Ovary (tissue), 7 donors: ENCODE measurements at regions not wholly inside any gene's neighbourhood (a gene's known extent, or its start where the extent isn't known, plus 50 kb on each side); places are given as distances from the start of the nearest gene placed in this dataset.

ENCODE experiments used
- DNase-seq, 5 donors: peaks; one replicate each; pipeline ENCODE4 v3.0.0-alpha.2; 2019 to 2020
- H3K27ac ChIP-seq, 2 donors: fragments of 200-600 bp; one replicate each; pipeline versions ENCODE4 v1.5.1 to v1.8.0; 2019 to 2022
- H3K27me3 ChIP-seq: fragments of 200-600 bp; one replicate; pipeline ENCODE4 v1.8.0; 2022
- H3K36me3 ChIP-seq: fragments of 200-600 bp; sonication (generic); one replicate; pipeline ENCODE4 v1.5.1; 2019
- H3K4me1 ChIP-seq: one replicate; pipeline ENCODE4 v1.8.1; 2013; ENCODE audit warnings: mild to moderate bottlenecking, moderate library complexity; ENCODE audit not compliant: insufficient read depth
- H3K4me3 ChIP-seq: fragments of 200-600 bp; sonication (generic); one replicate; pipeline ENCODE4 v1.5.1; 2017
- H3K9me3 ChIP-seq, 2 donors: fragments of 200-600 bp in 1 of 2; sonication (generic) in 1 of 2; one replicate each; pipeline versions ENCODE4 v1.5.1 to v1.8.1; 2013 to 2019; ENCODE audit warnings: mild to moderate bottlenecking in 1 of 2, moderate library complexity in 1 of 2
- EP300 ChIP-seq: sonication (generic); formaldehyde crosslinking; IDR thresholded peaks from one replicate; pipeline ENCODE4 v1.6.1; 2017; ENCODE audit warnings: antibody characterized with exemption
- POLR2A ChIP-seq: fragments of 450-650 bp; IDR thresholded peaks from one replicate; pipeline ENCODE4 v1.6.1; 2017; ENCODE audit warnings: antibody characterized with exemption, mild to moderate bottlenecking, moderate library complexity
- WGBS, 3 donors: extraction: QIAGEN DNeasy Blood & Tissue Kit in 1 of 3; methylation state at CpG; one replicate each; pipeline versions ENCODE4 v1.1.5 to v1.1.7; 2013 to 2017; 5-methylcytosine and 5-hydroxymethylcytosine counted together
- intact Hi-C, 4 donors: fragments of 100-400 bp; cut with DNase I; formaldehyde crosslinking; loops; one replicate each; pipeline versions ENCODE4 v1.11.0 to v1.15.1; 2022 to 2023
- TF ChIP-seq, protein P1 (sequence below), 3 donors: fragments of 450-650 bp in 2 of 3; fragments of 200-600 bp in 1 of 3; IDR thresholded peaks; one replicate each; pipeline versions ENCODE4 v1.5.1 to v1.8.0; 2016 to 2022; ENCODE audit warnings: antibody characterized with exemption in 3 of 3, mild to moderate bottlenecking in 1 of 3
- donor health status: DM: no; HTN: no; CAD: no; lungs with moderate emphysema.
- donor health status: DM: no; HTN: no; CAD: no.
- donor health status: Bipolar disorder and iron deficiency.
- donor health status: DM: no; HTN: no; CAD: no.
- donor health status: DM: yes; HTN: yes; CAD: no.

- Histone ChIP-seq H3K27me3 (no peaks in the 10 kb centered on the region), H3K36me3 (no peaks in the 10 kb centered on the region), H3K4me3 (no peak overlapping the region), H3K4me1 (peaks cover 3% of the 10 kb centered on the region), H3K27ac (no peak overlapping the region), H3K9me3 (no peaks in the 10 kb centered on the region)
- 78 to 88% (median 84%) methylated on average over 13 of the region's 13 CpGs for WGBS, 3 donors
- TF ChIP-seq, protein P1, sequence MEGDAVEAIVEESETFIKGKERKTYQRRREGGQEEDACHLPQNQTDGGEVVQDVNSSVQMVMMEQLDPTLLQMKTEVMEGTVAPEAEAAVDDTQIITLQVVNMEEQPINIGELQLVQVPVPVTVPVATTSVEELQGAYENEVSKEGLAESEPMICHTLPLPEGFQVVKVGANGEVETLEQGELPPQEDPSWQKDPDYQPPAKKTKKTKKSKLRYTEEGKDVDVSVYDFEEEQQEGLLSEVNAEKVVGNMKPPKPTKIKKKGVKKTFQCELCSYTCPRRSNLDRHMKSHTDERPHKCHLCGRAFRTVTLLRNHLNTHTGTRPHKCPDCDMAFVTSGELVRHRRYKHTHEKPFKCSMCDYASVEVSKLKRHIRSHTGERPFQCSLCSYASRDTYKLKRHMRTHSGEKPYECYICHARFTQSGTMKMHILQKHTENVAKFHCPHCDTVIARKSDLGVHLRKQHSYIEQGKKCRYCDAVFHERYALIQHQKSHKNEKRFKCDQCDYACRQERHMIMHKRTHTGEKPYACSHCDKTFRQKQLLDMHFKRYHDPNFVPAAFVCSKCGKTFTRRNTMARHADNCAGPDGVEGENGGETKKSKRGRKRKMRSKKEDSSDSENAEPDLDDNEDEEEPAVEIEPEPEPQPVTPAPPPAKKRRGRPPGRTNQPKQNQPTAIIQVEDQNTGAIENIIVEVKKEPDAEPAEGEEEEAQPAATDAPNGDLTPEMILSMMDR (IDR thresholded peaks at IDR 0.05): no peak
- TF ChIP-seq EP300 (no peak), POLR2A (no peak)
- DNase-seq: no peak
- intact Hi-C loops: no loop called here
Measured at GRCh38 chr14:61602003-61602732, 93.1 kb upstream of the HIF1A start.

- no peak overlapping the region for H3K4me3 ChIP-seq
- no peaks in the 10 kb centered on the region for H3K27me3 ChIP-seq
- no peak overlapping the region for H3K27ac ChIP-seq
- H3K4me1 ChIP-seq: peaks cover 3% of the 10 kb centered on the region
- no peaks in the 10 kb centered on the region for H3K36me3 ChIP-seq
- intact Hi-C loops: no loop called here
- no peaks in the 10 kb centered on the region for H3K9me3 ChIP-seq
- no peak for DNase-seq
- TF ChIP-seq EP300 (no peak), POLR2A (no peak)
- TF ChIP-seq, protein P1 (IDR thresholded peaks at IDR 0.05): no peak
- WGBS, 3 donors: 83 to 92% (median 86%) methylated on average over 1 of the region's 1 CpG
Measured at GRCh38 chr14:61602733-61603077, 92.6 kb upstream of the HIF1A start.

- no peak for DNase-seq
- Histone ChIP-seq H3K36me3 (no peaks in the 10 kb centered on the region), H3K4me3 (no peak overlapping the region), H3K27ac (no peak overlapping the region), H3K9me3 (no peaks in the 10 kb centered on the region), H3K4me1 (peaks cover 3% of the 10 kb centered on the region), H3K27me3 (no peaks in the 10 kb centered on the region)
- intact Hi-C loops: no loop called here
- no peak for TF ChIP-seq POLR2A
- TF ChIP-seq EP300: no peak
- TF ChIP-seq, protein P1 (IDR thresholded peaks at IDR 0.05): no peak
- 87 to 91% (median 91%) methylated on average over 4 of the region's 4 CpGs for WGBS, 3 donors
Measured at GRCh38 chr14:61603736-61604135, 91.6 kb upstream of the HIF1A start.

DNA sequence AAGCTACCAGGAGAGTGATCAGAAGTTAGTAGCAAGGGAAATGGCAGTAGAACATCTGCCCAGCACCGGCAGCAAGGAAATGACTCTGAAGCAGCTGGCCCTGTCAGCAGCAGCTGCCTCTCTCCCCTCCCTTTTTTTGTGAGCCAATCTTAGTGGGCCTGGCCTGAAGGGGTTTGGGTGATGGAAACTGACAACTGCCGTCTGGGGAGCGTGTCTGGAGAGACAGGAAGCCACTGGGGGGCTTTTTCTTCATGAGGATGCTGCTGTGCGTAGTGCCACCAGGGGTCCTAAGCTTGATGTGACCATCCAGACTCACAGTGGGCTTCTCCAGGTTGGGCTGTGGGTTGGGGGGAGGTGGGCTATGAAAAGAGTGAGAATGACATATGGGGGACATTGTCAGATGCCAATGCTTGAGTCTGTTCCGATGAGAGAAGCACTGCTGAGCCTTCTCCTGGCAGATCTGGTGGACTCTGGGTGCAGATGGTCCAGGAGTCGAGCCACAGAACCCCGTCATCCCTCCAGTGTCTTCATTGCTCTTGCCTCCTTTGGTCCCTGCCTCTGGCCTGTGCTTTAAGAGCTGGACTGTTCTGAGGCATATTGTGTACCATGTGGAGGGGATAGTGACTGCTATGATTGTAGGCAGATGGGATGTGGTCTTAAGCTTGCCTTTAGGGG lies 87.6 kb upstream of the HIF1A start:
- H3K9me3 ChIP-seq: no peaks in the 10 kb centered on the region
- H3K4me3 ChIP-seq: no peak overlapping the region
- intact Hi-C loops: no loop called here
- no peaks in the 10 kb centered on the region for H3K27me3 ChIP-seq
- H3K36me3 ChIP-seq: no peaks in the 10 kb centered on the region
- no peak for DNase-seq
- peaks cover 3% of the 10 kb centered on the region for H3K4me1 ChIP-seq
- WGBS, 3 donors: 90 to 94% (median 93%) methylated on average over 7 of the region's 7 CpGs
- no peak overlapping the region for H3K27ac ChIP-seq
- TF ChIP-seq EP300 (no peak), POLR2A (no peak)
- TF ChIP-seq, protein P1 (IDR thresholded peaks at IDR 0.05): no peak
